BE2C (cell line): ENCODE measurements at regions not wholly inside any gene's neighbourhood (a gene's known extent, or its start where the extent isn't known, plus 50 kb on each side); places are given as distances from the start of the nearest gene placed in this dataset.

Source experiments
- DNase-seq: peaks from one replicate; pipeline ENCODE4 v3.0.0-alpha.2; 2020
- H3K27me3 ChIP-seq: fragments of 250-450 bp; sonication (Bioruptor Pico); 2 replicates; pipeline ENCODE4 v1.5.1; 2020; ENCODE audit warnings: mild to moderate bottlenecking
- H3K36me3 ChIP-seq: fragments of 250-450 bp; sonication (Bioruptor Pico); 2 replicates; pipeline ENCODE4 v1.5.1; 2020; ENCODE audit warnings: mild to moderate bottlenecking
- H3K4me1 ChIP-seq: fragments of 250-450 bp; sonication (Bioruptor Pico); 2 replicates; pipeline ENCODE4 v1.5.1; 2020
- H3K4me3 ChIP-seq: 2 replicates; pipeline ENCODE4 v1.5.1; 2011; ENCODE audit warnings: low read depth, low read length
- H3K9me3 ChIP-seq: fragments of 250-450 bp; sonication (Bioruptor Pico); 2 replicates; pipeline ENCODE4 v1.5.1; 2020
- CTCF ChIP-seq: IDR thresholded peaks from 2 replicates; pipeline ENCODE4 v1.5.1; 2012; ENCODE audit warnings: mild to moderate bottlenecking, low read depth, low read length

- Histone ChIP-seq H3K36me3 (no peaks in the 10 kb centered on the region), H3K4me1 (no peaks in the 10 kb centered on the region), H3K27me3 (no peaks in the 10 kb centered on the region), H3K4me3 (no peak overlapping the region), H3K9me3 (no peaks in the 10 kb centered on the region)
- no peak for DNase-seq
- TF ChIP-seq CTCF = no peak
These were observed 462.5 kb upstream of the TYRP1 start for GRCh38 chr9:12230708-12231107.

- no peak for DNase-seq
- Histone ChIP-seq H3K9me3 (no peaks in the 10 kb centered on the region), H3K4me3 (no peak overlapping the region), H3K4me1 (no peaks in the 10 kb centered on the region), H3K27me3 (no peaks in the 10 kb centered on the region), H3K36me3 (no peaks in the 10 kb centered on the region)
- TF ChIP-seq CTCF = no peak
These were observed 461.4 kb upstream of the TYRP1 start for GRCh38 chr9:12231832-12232231.

- DNase-seq = no peak
- Histone ChIP-seq H3K36me3 (no peaks in the 10 kb centered on the region), H3K9me3 (no peaks in the 10 kb centered on the region), H3K4me3 (no peak overlapping the region), H3K4me1 (no peaks in the 10 kb centered on the region), H3K27me3 (no peaks in the 10 kb centered on the region)
- TF ChIP-seq CTCF = no peak
These were observed 460.3 kb upstream of the TYRP1 start for GRCh38 chr9:12232836-12233235.

GRCh38 chr9:12253941-12254340, 439.2 kb upstream of the TYRP1 start:
- Histone ChIP-seq H3K9me3 (no peaks in the 10 kb centered on the region; the same call in 1 of the 2 replicates), H3K36me3 (no peaks in the 10 kb centered on the region), H3K4me3 (no peak overlapping the region), H3K4me1 (no peaks in the 10 kb centered on the region), H3K27me3 (no peaks in the 10 kb centered on the region)
- TF ChIP-seq CTCF = no peak
- no peak for DNase-seq

- Histone ChIP-seq H3K9me3 (no peaks in the 10 kb centered on the region), H3K36me3 (no peaks in the 10 kb centered on the region), H3K27me3 (no peaks in the 10 kb centered on the region), H3K4me1 (no peaks in the 10 kb centered on the region), H3K4me3 (no peak overlapping the region)
- no peak for DNase-seq
- TF ChIP-seq CTCF = no peak
These were observed 426.4 kb upstream of the TYRP1 start for GRCh38 chr9:12266758-12267157.

GRCh38 chr9:12271421-12271891, 421.7 kb upstream of the TYRP1 start:
- H3K4me3 ChIP-seq = no peak overlapping the region
- DNase-seq = no peak
- H3K27me3 ChIP-seq = no peaks in the 10 kb centered on the region
- no peak for TF ChIP-seq CTCF
- H3K4me1 ChIP-seq = no peaks in the 10 kb centered on the region
- H3K36me3 ChIP-seq = no peaks in the 10 kb centered on the region
- no peaks in the 10 kb centered on the region for H3K9me3 ChIP-seq
